Right renal cortex interstitium (tissue), 3 donors: ENCODE measurements at regions not wholly inside any gene's neighbourhood (a gene's known extent, or its start where the extent isn't known, plus 50 kb on each side); places are given as distances from the start of the nearest gene placed in this dataset.
A peak's percentile ranks its signal among the peaks of the same experiment; 100 is the strongest.
"Not testable (repeated sequence)": the region's sequence is repeated elsewhere in the genome, so short reads cannot be mapped to it uniquely, and the experiment has no call there.

ENCODE experiments used
- DNase-seq, 3 donors: peaks; one replicate each; pipeline ENCODE4 v3.0.0-alpha.2; 2013; ENCODE audit warnings: low read depth in 3 of 3, low spot score in 2 of 3

GRCh38 chr11:122604621-122605020 lies 50.9 kb upstream of the UBASH3B start:
- no peak for DNase-seq

- DNase-seq, result no peak
Observed at GRCh38 chr11:122601141-122602125, 54.1 kb upstream of the UBASH3B start.

GRCh38 chr11:122600290-122600689 lies 55.2 kb upstream of the UBASH3B start:
- DNase-seq, result no peak

GRCh38 chr11:122599434-122599833 lies 56.1 kb upstream of the UBASH3B start:
- no peak for DNase-seq

- DNase-seq, result no peak
Observed at GRCh38 chr11:122598971-122599370, 56.6 kb upstream of the UBASH3B start.

GRCh38 chr11:122597511-122597910 lies 58.0 kb upstream of the UBASH3B start:
- DNase-seq, result no peak

- DNase-seq, result no peak
Observed at GRCh38 chr11:122594986-122595645, 60.4 kb upstream of the UBASH3B start.

GRCh38 chr11:122593473-122594420 lies 61.8 kb upstream of the UBASH3B start:
- DNase-seq, result no peak

- no peak for DNase-seq
Observed at GRCh38 chr11:122592641-122593040, 62.9 kb upstream of the UBASH3B start.

GRCh38 chr11:122584670-122585069 lies 70.9 kb upstream of the UBASH3B start:
- DNase-seq, result no peak

- DNase-seq, result not testable (repeated sequence)
Observed at GRCh38 chr11:122580071-122580470, 75.5 kb upstream of the UBASH3B start.

GRCh38 chr11:122578171-122578825 lies 77.2 kb upstream of the UBASH3B start:
- no peak for DNase-seq

GRCh38 chr11:122572592-122572991 lies 82.9 kb upstream of the UBASH3B start:
- no peak for DNase-seq

GRCh38 chr11:122563761-122564160 lies 91.8 kb upstream of the UBASH3B start:
- no peak for DNase-seq

- DNase-seq, result no peak
Observed at GRCh38 chr11:122559734-122560382, 95.7 kb upstream of the UBASH3B start.

- DNase-seq, result not testable (repeated sequence)
Observed at GRCh38 chr11:122559218-122559617, 96.3 kb upstream of the UBASH3B start.

GRCh38 chr11:122557163-122557562 lies 98.4 kb upstream of the UBASH3B start:
- DNase-seq, result not testable (repeated sequence)

- peak in 1 of 3 donors; percentile 21 for DNase-seq
Observed at GRCh38 chr11:122556605-122557004, 98.9 kb upstream of the UBASH3B start.

- DNase-seq, result no peak
Observed at GRCh38 chr11:122538060-122538459, 117.5 kb upstream of the UBASH3B start.

- DNase-seq, result no peak
Observed at GRCh38 chr11:122524898-122525297, 130.6 kb upstream of the UBASH3B start.
